Ishikawa (cell line): ENCODE measurements at regions not wholly inside any gene's neighbourhood (a gene's known extent, or its start where the extent isn't known, plus 50 kb on each side); places are given as distances from the start of the nearest gene placed in this dataset.

ENCODE experiments used
- CEBPB ChIP-seq: IDR thresholded peaks from 2 replicates; pipeline ENCODE4 v1.6.1; 2012
- CREB1 ChIP-seq: IDR thresholded peaks from 2 replicates; pipeline ENCODE4 v1.6.1; 2012; ENCODE audit warnings: low read depth
- EGR1 ChIP-seq: IDR thresholded peaks from 2 replicates; pipeline ENCODE4 v1.6.1; 2012
- EP300 ChIP-seq: IDR thresholded peaks from 2 replicates; pipeline ENCODE4 v1.6.1; 2012; ENCODE audit warnings: borderline replicate concordance
- FOXM1 ChIP-seq: IDR thresholded peaks from 2 replicates; pipeline ENCODE4 v1.6.1; 2012; ENCODE audit warnings: low read depth, borderline replicate concordance
- MAX ChIP-seq: IDR thresholded peaks from 2 replicates; pipeline ENCODE4 v1.6.1; 2012
- NFIC ChIP-seq: IDR thresholded peaks from 2 replicates; pipeline ENCODE4 v1.6.1; 2012
- RAD21 ChIP-seq: IDR thresholded peaks from 2 replicates; pipeline ENCODE4 v1.6.1; 2012; ENCODE audit warnings: low read depth
- REST ChIP-seq: IDR thresholded peaks from 2 replicates; pipeline ENCODE4 v1.6.1; 2012; ENCODE audit warnings: low read depth, mild to moderate bottlenecking
- TAF1 ChIP-seq: IDR thresholded peaks from 2 replicates; pipeline ENCODE4 v1.6.1; 2012; ENCODE audit warnings: low read depth, mild to moderate bottlenecking
- TCF12 ChIP-seq: IDR thresholded peaks from 2 replicates; pipeline ENCODE4 v1.6.1; 2012; ENCODE audit warnings: low read depth
- TEAD4 ChIP-seq: IDR thresholded peaks from 2 replicates; pipeline ENCODE4 v1.6.1; 2012
- USF1 ChIP-seq: IDR thresholded peaks from 2 replicates; pipeline ENCODE4 v1.6.1; 2012
- YY1 ChIP-seq: IDR thresholded peaks from 2 replicates; pipeline ENCODE4 v1.6.1; 2012; ENCODE audit warnings: low read depth
- ZBTB7A ChIP-seq: IDR thresholded peaks from 2 replicates; pipeline ENCODE4 v1.6.1; 2012; ENCODE audit warnings: low read depth

GRCh38 chr3:154060238-154061000, 60.8 kb upstream of the ARHGEF26 start:
- TF ChIP-seq REST (no peak), RAD21 (no peak), TEAD4 (no peak), EGR1 (no peak)

GRCh38 chr3:154061001-154061370, 60.2 kb upstream of the ARHGEF26 start:
- TF ChIP-seq CEBPB (no peak), NFIC (no peak), RAD21 (no peak)

- TF ChIP-seq REST (no peak), ZBTB7A (no peak), YY1 (no peak), TEAD4 (no peak), TCF12 (no peak), FOXM1 (no peak), CEBPB (no peak), EP300 (no peak), RAD21 (no peak), CREB1 (no peak), MAX (no peak), EGR1 (no peak), TAF1 (no peak), USF1 (no peak), NFIC (no peak)
Measured at GRCh38 chr3:154062513-154062912, 58.7 kb upstream of the ARHGEF26 start.

- TF ChIP-seq USF1 (no peak), TEAD4 (no peak), YY1 (no peak), TCF12 (no peak), EGR1 (no peak)
Measured at GRCh38 chr3:154071146-154071545, 50.0 kb upstream of the ARHGEF26 start.
